NCI-H2227 (cell line): ENCODE measurements at regions not wholly inside any gene's neighbourhood (a gene's known extent, or its start where the extent isn't known, plus 50 kb on each side); places are given as distances from the start of the nearest gene placed in this dataset.
A peak's percentile ranks its signal among the peaks of the same experiment; 100 is the strongest.

Source experiments
- DNase-seq: peaks from one replicate; lab custom pipeline; 2025; ENCODE audit not compliant: unreplicated experiment; lab: John Stamatoyannopoulos, UW

- peak; percentile 64 for DNase-seq
Observed at GRCh38 chr7:106774768-106775551, 90.1 kb upstream of the PIK3CG start.

DNA sequence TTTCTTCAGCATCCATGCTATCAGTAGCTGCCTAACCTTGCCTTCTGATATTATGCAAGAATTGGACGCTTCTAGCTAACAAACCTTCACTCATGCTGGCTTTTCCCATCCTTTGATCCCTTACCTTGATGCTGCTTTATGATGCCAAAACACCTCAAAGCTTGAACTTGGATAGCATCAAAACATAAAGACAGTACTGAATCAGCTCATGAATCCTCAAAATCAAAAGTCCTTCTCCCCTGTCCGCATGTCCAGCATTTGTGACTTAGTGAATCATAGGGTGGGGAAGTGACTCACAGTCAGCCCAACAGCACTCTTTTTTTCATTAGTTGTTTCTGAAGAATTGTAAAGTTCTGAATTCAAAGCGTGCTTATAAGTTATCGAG is 89.5 kb upstream of the PIK3CG start:
- DNase-seq: no peak

GRCh38 chr7:106775975-106776607 is 89.0 kb upstream of the PIK3CG start:
- no peak for DNase-seq

DNA sequence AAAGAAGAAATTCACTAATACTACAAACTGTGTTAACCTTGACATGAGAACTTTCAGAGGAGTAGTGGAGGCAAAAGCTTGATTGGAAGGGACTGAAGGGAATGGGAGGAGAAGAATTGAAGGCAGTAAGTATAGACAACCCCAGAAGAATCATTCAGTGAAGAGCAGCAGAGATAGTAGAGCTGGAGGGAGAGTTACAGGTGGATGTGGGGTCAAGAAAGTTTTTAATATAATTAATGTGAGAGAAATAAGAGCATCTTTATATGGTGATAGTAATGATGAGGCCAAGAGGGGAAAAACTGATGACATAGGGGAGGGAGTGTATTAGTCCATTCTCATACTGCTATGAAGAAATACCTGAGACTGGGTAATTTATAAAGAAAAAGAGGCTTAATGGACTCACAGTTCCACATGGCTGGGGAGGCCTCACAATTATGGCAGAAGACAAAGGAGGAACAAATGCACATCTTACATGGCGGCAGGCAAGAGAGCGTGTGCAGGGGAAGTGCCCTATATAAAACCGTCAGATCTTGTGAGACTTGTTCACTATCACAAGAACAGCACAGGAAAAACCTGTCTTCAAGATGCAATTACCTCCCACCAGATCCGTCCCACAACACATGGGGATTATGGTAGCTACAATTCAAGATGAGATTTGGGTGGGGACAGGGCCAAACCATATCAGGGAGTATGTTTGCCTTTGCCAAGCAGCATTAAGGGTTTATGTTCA is 88.3 kb upstream of the PIK3CG start:
- no peak for DNase-seq

GRCh38 chr7:106777674-106778299 is 87.3 kb upstream of the PIK3CG start:
- no peak for DNase-seq

- DNase-seq: no peak
Observed at GRCh38 chr7:106778656-106779250, 86.3 kb upstream of the PIK3CG start.

DNA sequence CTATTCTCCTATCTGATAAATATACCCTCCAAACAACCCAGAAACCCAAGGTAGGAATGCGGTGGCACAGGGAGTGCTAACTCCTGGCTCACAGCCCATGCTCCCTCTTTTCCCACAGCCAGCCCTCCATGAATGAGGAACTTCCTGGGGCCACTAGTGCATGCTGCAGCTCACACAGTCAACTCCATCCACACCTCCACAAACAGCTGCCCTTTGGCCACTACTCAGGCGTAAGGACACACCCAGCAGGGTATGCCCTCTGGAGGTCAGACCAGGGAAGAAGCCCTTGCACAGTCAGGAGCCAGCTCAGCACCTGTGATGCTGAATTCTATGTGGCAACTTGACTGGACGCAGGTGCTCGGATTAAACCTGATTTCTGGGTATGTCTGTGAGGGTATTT is 85.2 kb upstream of the PIK3CG start:
- no peak for DNase-seq

GRCh38 chr7:106781007-106781406 is 84.1 kb upstream of the PIK3CG start:
- no peak for DNase-seq

DNA sequence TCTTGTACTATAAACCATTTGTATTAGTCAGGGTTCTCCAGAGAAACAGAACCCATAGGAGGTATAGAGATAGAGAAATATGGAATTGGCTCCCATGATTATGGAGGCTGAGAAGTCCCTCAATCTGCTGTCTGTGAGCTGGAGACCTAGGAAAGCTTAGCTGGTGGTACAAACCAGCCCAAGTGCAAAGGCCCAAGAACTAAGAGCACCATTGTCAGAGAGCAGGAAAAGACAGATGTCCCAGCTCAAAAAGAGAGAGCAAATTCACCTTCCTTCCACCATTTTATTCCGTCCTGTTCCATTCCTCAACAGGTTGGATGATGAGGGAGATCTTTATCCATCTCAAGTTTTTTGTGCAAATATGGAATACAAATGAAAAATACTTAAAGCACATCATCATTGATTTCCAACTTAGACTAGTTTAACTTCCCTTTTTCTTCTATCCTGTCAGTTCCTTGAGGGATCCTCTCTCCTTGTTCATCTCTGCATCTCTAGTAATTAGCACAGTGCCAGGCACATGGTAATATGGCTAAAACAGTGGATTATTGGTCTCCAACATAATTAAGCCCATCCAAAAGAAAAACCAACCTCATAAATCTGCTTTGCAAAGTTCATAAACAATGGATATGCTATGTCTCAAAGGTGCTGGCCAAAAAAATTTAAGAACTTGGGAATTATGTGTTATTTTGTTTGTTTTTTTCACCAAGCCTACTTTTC is 83.1 kb upstream of the PIK3CG start:
- no peak for DNase-seq

- DNase-seq: no peak
Observed at GRCh38 chr7:106783286-106783685, 81.8 kb upstream of the PIK3CG start.

DNA sequence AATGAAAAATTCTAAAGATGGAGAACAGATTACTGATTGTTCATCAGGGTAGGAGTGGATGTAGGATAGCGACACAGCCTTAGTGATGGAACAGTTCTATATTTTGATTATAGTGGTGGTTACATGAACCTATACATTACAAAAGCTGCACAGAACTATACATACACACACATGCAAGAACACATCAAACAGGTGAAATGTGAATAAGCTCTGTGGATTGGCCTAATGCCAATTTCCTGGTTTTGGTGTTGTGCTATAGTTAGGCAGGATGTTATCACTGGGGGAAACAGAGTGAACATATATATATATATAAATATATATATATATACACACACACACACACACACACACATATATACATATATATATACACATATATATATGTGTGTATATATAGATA is 76.4 kb upstream of the PIK3CG start:
- no peak for DNase-seq

- DNase-seq: no peak
Observed at GRCh38 chr7:106791526-106791925, 73.6 kb upstream of the PIK3CG start.

- no peak for DNase-seq
Observed at GRCh38 chr7:106792233-106792926, 72.7 kb upstream of the PIK3CG start.

- peak; percentile 44 for DNase-seq
Observed at GRCh38 chr7:106793015-106793975, 71.8 kb upstream of the PIK3CG start.

- DNase-seq: no peak
Observed at GRCh38 chr7:106794276-106795083, 70.6 kb upstream of the PIK3CG start.

DNA sequence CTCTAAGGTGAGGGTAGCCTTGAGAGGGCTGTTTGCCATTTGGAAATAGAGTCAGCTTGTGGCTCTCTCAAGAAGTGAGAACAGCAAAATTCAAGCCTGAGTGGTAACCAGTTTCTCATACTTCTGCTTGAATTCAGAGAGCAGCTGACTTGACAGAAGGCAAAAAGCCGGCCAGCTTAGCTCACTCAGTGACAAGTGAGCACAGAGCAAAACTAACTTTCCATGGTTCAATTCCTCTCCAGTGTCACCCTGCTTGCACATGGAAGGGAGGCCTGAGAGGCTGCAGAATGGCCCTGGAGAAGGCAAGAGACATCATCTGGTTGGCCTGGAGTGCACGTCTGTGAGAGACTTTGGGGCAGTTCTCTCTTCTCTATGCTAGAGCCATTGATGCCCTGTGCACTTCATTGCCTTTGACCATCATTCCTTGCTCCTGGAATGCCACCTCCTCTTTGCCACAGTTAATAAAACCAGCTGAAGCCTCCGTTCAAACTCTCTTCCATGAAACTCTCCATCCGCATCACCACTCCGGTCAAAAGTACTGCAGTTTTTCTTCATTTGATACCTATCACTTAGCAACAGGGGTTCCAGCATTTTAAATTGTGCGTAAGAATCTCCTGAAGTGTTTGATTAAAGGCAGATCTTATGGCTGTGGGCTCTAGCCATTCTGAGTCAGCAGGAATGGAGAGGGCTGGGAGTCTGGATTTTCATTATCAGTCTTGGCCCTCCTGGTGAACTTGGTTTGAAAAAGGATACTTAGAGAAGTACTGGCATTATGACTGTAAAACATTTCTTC is 69.8 kb upstream of the PIK3CG start:
- DNase-seq: no peak

DNA sequence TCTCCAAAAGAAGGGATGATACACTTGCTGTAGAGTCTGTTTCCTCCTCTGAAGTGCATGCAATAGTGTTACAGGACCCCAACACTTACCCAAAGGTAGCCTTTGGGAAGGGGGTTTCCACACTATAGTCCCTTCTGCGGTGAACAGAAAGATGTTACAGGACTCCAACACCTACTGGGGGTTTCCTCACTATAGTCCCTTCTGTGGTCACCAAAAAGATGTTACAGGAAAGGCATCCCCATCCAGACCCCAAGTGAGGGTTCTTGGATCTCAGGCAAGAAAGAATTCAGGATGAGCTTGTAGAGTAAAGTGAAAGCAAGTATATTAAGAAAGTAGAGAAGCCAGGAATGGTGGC is 69.2 kb upstream of the PIK3CG start:
- DNase-seq: no peak
